Right lobe of liver (tissue), 4 donors: ENCODE measurements at regions not wholly inside any gene's neighbourhood (a gene's known extent, or its start where the extent isn't known, plus 50 kb on each side); places are given as distances from the start of the nearest gene placed in this dataset.

Experiments used
- POLR2A ChIP-seq: fragments of 450-650 bp; IDR thresholded peaks from one replicate; pipeline ENCODE4 v1.6.1; 2017; ENCODE audit warnings: antibody characterized with exemption, mild to moderate bottlenecking
- TF ChIP-seq, protein P1 (sequence below), 4 donors: fragments of 200-600 bp in 3 of 4; fragments of 450-650 bp in 1 of 4; IDR thresholded peaks; one replicate each; pipeline versions ENCODE4 v1.5.1 to v1.8.0; 2016 to 2022; ENCODE audit warnings: antibody characterized with exemption in 4 of 4, mild to moderate bottlenecking in 2 of 4
- donor health status: DM: no; HTN: no; CAD: no.
- donor health status: DM: no; HTN: no; CAD: no.
- donor health status: DM: no; HTN: yes; CAD: no.

DNA sequence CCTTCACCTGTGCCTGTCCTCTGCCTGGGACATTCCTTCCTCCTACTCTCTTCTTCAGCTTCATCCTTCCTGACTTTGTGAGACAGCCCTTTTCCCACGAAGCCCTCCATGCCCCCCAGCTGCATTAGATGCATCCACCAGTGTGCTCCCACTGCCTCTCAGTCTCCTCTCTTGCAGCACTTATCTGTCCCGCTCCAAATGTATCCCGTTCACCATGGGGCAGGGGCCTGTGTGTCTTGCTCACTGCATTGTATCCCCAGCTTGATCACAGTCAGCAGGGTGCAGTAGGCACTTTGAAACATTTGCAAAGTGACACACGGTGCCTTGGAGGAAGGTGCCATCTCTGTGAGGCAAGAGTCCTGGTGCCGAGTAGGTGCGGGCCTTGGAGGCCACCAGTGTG is 104.0 kb downstream of the SLC25A47 start:
- TF ChIP-seq, protein P1, sequence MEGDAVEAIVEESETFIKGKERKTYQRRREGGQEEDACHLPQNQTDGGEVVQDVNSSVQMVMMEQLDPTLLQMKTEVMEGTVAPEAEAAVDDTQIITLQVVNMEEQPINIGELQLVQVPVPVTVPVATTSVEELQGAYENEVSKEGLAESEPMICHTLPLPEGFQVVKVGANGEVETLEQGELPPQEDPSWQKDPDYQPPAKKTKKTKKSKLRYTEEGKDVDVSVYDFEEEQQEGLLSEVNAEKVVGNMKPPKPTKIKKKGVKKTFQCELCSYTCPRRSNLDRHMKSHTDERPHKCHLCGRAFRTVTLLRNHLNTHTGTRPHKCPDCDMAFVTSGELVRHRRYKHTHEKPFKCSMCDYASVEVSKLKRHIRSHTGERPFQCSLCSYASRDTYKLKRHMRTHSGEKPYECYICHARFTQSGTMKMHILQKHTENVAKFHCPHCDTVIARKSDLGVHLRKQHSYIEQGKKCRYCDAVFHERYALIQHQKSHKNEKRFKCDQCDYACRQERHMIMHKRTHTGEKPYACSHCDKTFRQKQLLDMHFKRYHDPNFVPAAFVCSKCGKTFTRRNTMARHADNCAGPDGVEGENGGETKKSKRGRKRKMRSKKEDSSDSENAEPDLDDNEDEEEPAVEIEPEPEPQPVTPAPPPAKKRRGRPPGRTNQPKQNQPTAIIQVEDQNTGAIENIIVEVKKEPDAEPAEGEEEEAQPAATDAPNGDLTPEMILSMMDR (IDR thresholded peaks at IDR 0.05), result no peak
- no peak for TF ChIP-seq POLR2A
